Gastrocnemius medialis (tissue), 4 donors: ENCODE measurements at regions not wholly inside any gene's neighbourhood (a gene's known extent, or its start where the extent isn't known, plus 50 kb on each side); places are given as distances from the start of the nearest gene placed in this dataset.

Experiments
- POLR2A ChIP-seq, 2 donors: fragments of 450-650 bp; IDR thresholded peaks; one replicate each; pipeline ENCODE4 v1.6.1; 2017; ENCODE audit warnings: antibody characterized with exemption in 2 of 2, mild to moderate bottlenecking in 2 of 2, moderate library complexity in 2 of 2
- TF ChIP-seq, protein P1 (sequence below), 5 experiments: fragments of 450-650 bp in 3 of 5; fragments of 200-600 bp in 2 of 5; sonication (generic) in 2 of 5; IDR thresholded peaks in 4 of 5; conservative IDR thresholded peaks in 1 of 5; 1 replicate in 4 of 5; 2 replicates in 1 of 5; pipeline ENCODE4 v1.5.1; 2016 to 2019; ENCODE audit warnings: antibody characterized with exemption in 5 of 5, mild to moderate bottlenecking in 3 of 5, moderate library complexity in 3 of 5

DNA sequence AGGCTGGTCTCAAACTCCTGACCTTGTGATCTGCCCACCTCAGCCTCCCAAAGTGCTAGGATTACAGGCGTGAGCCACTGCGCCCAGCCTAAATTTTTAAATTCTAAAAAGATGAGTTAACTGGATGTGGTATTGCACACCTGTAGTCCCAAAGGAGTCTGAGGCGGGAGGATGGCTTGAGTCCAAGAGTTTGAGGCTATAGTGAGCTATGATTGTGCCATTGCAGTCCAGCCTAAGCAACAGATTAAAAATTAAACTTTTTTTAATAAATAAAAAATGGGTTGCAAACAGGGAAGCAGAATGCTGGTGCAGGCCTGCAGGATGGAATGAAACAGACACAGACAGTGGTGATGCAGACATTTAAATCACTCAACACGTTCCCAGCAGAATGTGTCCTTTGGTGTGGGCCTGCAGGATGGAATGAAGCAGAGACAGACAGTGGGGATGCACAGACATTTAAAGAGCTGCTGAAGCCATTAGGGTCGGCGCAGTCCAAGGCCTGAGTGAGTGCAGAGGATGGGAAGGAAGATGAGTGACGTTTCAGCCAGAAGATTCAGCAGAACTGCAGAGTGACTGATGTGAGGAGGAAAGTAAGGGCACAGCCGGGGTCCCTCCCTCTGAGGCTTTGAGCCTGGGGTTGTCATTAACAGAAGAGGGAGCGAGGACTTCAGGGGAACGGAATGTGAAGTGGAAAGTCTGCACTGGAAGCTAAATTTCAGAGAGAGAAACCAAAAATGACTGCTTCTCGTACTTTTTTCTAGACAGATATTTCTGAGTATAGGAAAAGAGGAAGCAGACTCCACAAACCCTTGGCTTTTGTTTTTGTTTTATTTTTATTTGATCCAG, 117.5 kb downstream of the RIN2 start:
- TF ChIP-seq, protein P1, sequence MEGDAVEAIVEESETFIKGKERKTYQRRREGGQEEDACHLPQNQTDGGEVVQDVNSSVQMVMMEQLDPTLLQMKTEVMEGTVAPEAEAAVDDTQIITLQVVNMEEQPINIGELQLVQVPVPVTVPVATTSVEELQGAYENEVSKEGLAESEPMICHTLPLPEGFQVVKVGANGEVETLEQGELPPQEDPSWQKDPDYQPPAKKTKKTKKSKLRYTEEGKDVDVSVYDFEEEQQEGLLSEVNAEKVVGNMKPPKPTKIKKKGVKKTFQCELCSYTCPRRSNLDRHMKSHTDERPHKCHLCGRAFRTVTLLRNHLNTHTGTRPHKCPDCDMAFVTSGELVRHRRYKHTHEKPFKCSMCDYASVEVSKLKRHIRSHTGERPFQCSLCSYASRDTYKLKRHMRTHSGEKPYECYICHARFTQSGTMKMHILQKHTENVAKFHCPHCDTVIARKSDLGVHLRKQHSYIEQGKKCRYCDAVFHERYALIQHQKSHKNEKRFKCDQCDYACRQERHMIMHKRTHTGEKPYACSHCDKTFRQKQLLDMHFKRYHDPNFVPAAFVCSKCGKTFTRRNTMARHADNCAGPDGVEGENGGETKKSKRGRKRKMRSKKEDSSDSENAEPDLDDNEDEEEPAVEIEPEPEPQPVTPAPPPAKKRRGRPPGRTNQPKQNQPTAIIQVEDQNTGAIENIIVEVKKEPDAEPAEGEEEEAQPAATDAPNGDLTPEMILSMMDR (IDR thresholded peaks at IDR 0.05 in 4 of 5, conservative IDR thresholded peaks at IDR 0.05 in 1 of 5): no peak
- TF ChIP-seq POLR2A (IDR thresholded peaks at IDR 0.05): no peak
